ENCODE measurements at regions not wholly inside any gene's neighbourhood (a gene's known extent, or its start where the extent isn't known, plus 50 kb on each side); places are given as distances from the start of the nearest gene placed in this dataset.
A peak's percentile ranks its signal among the peaks of the same experiment; 100 is the strongest.

DNA sequence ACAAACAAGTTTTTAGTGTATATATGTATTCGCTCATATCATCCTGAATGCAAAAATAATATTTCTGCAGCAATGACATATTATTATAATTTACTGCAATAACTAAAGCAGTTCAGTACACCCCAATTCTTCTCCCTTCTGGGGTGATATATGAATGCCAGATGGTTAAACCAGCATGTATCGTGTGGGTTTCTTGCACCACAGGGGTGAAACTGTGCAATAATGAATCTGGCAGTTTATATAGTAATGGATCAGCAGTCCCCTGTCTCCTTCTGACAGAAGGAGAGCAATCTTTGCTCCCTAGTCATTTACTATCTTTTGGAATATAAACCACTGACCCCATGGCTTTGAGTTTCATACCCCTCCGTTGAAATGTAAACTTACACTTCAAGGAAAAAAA is 228.6 kb upstream of the KLHL1 start:
- CTCF ChIA-PET = no interaction called here
- no peak overlapping the region for H3K4me2 ChIP-seq
- H3K79me2 ChIP-seq (ENCODE audit: insufficient read depth) = no peaks in the 10 kb centered on the region
- 60% methylated on average over 3 of the region's 3 CpGs for WGBS (ENCODE audit: low lambda C conversion rate)
- no peaks in the 10 kb centered on the region for H3K9me2 ChIP-seq
- no peaks in the 10 kb centered on the region for H3K27me3 ChIP-seq (ENCODE audit: insufficient read depth)
- H3K4me1 ChIP-seq (ENCODE audit: control insufficient read depth in 1 of 2, insufficient read depth in 2 of 2, low read depth in 1 of 2, low read length in 1 of 2) = peaks cover 0 to 3% of the 10 kb centered on the region in 2 experiments; a peak in 2 of 4 replicates
- no peaks in the 10 kb centered on the region for H3K36me3 ChIP-seq (replicated peaks in 1 of 2; ENCODE audit: control insufficient read depth in 1 of 2, insufficient read depth in 2 of 2, low read length in 1 of 2)
- no peak overlapping the region for H3K4me3 ChIP-seq (ENCODE audit: low read depth in 2 of 2, low read length in 1 of 2)
- DNase-seq = no peak
- no peak overlapping the region for H2AFZ ChIP-seq (ENCODE audit: low read depth)
- no peaks in the 10 kb centered on the region for H3F3A ChIP-seq (replicated peaks; ENCODE audit: insufficient read depth)
- H4K20me1 ChIP-seq (ENCODE audit: insufficient read depth) = no peaks in the 10 kb centered on the region
- no peak overlapping the region for H3K9ac ChIP-seq
- POLR2A ChIA-PET = no interaction called here
- no peak for TF ChIP-seq REST (IDR thresholded peaks at IDR 0.05; ENCODE audit: low read depth, low read length)
- no peak overlapping the region for H3K27ac ChIP-seq (ENCODE audit: low read depth in 2 of 2, low read length in 1 of 2)
- H3K9me3 ChIP-seq = no peaks in the 10 kb centered on the region

GRCh38 chr13:70333752-70334151 is 225.5 kb upstream of the KLHL1 start:
- TF ChIP-seq FOXJ3 (CRISPR knock-in tag; IDR thresholded peaks at IDR 0.05) (no peak), TAF1 (IDR thresholded peaks at IDR 0.05; ENCODE audit: borderline replicate concordance, low read depth, low read length) (no peak), MEF2A (IDR thresholded peaks at IDR 0.05; ENCODE audit: borderline replicate concordance, low read depth) (no peak), RXRA (IDR thresholded peaks at IDR 0.05; ENCODE audit: borderline replicate concordance, low read depth) (no peak), SMC3 (IDR thresholded peaks at IDR 0.05; ENCODE audit: low read depth, low read length) (no peak), RCOR1 (IDR thresholded peaks at IDR 0.05; ENCODE audit: low read length) (0 out of 2 replicates have a peak, but pooled peaks have one; percentile 2), EP300 (IDR thresholded peaks at IDR 0.05; ENCODE audit: borderline replicate concordance in 1 of 2, low read depth in 1 of 2, low read length in 1 of 2) (peak in 1 of 2 experiments; percentile 40; a peak in 1 of 4 replicates), IRF3 (IDR thresholded peaks at IDR 0.05; ENCODE audit: low read depth, low read length) (no peak)
- DNase-seq = no peak
- CTCF ChIA-PET = interaction anchor here (1.4 kb wide), 1 partner anchor 235 kb away, joined by 3 read pairs; no protein-coding TSS in a partner anchor
- Histone ChIP-seq H3K4me2 (no peak overlapping the region), H3K27ac (ENCODE audit: low read depth in 2 of 2, low read length in 1 of 2) (peak overlapping the region in 1 of 2 experiments; percentile 72; a peak in 2 of 4 replicates), H3K27me3 (ENCODE audit: insufficient read depth) (no peaks in the 10 kb centered on the region), H3K9me2 (no peaks in the 10 kb centered on the region), H3F3A (replicated peaks; ENCODE audit: insufficient read depth) (no peaks in the 10 kb centered on the region), H3K4me1 (ENCODE audit: control insufficient read depth in 1 of 2, insufficient read depth in 2 of 2, low read depth in 1 of 2, low read length in 1 of 2) (peaks cover 0 to 3% of the 10 kb centered on the region in 2 experiments; a peak in 2 of 4 replicates), H3K79me2 (ENCODE audit: insufficient read depth) (no peaks in the 10 kb centered on the region), H3K36me3 (replicated peaks in 1 of 2; ENCODE audit: control insufficient read depth in 1 of 2, insufficient read depth in 2 of 2, low read length in 1 of 2) (no peaks in the 10 kb centered on the region), H3K9me3 (no peaks in the 10 kb centered on the region), H4K20me1 (ENCODE audit: insufficient read depth) (no peaks in the 10 kb centered on the region), H2AFZ (ENCODE audit: low read depth) (no peak overlapping the region), H3K4me3 (ENCODE audit: low read depth in 2 of 2, low read length in 1 of 2) (no peak overlapping the region), H3K9ac (no peak overlapping the region)
- POLR2A ChIA-PET = no interaction called here
- 25% methylated on average over 2 of the region's 2 CpGs for WGBS (ENCODE audit: low lambda C conversion rate)
